Transverse colon (tissue), 4 donors: ENCODE measurements at regions not wholly inside any gene's neighbourhood (a gene's known extent, or its start where the extent isn't known, plus 50 kb on each side); places are given as distances from the start of the nearest gene placed in this dataset.
"Not testable (repeated sequence)": the region's sequence is repeated elsewhere in the genome, so short reads cannot be mapped to it uniquely, and the experiment has no call there.

ENCODE experiments used
- DNase-seq: peaks from one replicate; pipeline ENCODE4 v3.0.0-alpha.2; 2019
- H3K27ac ChIP-seq, 4 donors: fragments of 200-600 bp; sonication (generic); 2 replicates each; pipeline ENCODE4 v1.5.1; 2016 to 2018; ENCODE audit warnings: inconsistent platforms in 4 of 4
- H3K27me3 ChIP-seq: fragments of 200-600 bp; sonication (generic); 2 replicates; pipeline ENCODE4 v1.5.1; 2017; ENCODE audit warnings: inconsistent platforms
- H3K36me3 ChIP-seq, 4 donors: fragments of 200-600 bp; sonication (generic); 2 replicates each; pipeline ENCODE4 v1.5.1; 2017 to 2019; ENCODE audit warnings: inconsistent platforms in 4 of 4
- H3K4me1 ChIP-seq, 4 donors: fragments of 200-600 bp; sonication (generic); 2 replicates each; pipeline ENCODE4 v1.5.1; 2017 to 2020; ENCODE audit warnings: inconsistent platforms in 4 of 4
- H3K4me3 ChIP-seq, 4 donors: fragments of 200-600 bp; sonication (generic); 1 replicate in 1 of 4; 2 replicates in 3 of 4; pipeline versions ENCODE4 v1.5.1 to v1.6.1; 2017 to 2019; ENCODE audit warnings: inconsistent platforms in 4 of 4
- H3K9me3 ChIP-seq, 2 donors: fragments of 200-600 bp; sonication (generic); 2 replicates each; pipeline ENCODE4 v1.5.1; 2017 to 2019; ENCODE audit warnings: inconsistent platforms in 2 of 2
- EP300 ChIP-seq: sonication (generic); formaldehyde crosslinking; IDR thresholded peaks from one replicate; pipeline ENCODE4 v1.6.1; 2017; ENCODE audit warnings: antibody characterized with exemption, low read depth
- POLR2A ChIP-seq: fragments of 450-650 bp; IDR thresholded peaks from one replicate; pipeline ENCODE4 v1.6.1; 2016; ENCODE audit warnings: antibody characterized with exemption, mild to moderate bottlenecking, moderate library complexity
- POLR2AphosphoS5 ChIP-seq, 3 donors: sonication (generic); formaldehyde crosslinking; IDR thresholded peaks; one replicate each; pipeline ENCODE4 v1.6.1; 2016; ENCODE audit warnings: antibody characterized with exemption in 3 of 3
- WGBS, 2 donors: methylation state at CpG; one replicate each; pipeline ENCODE4 v1.1.5; 2018; ENCODE audit warnings: low coverage in 1 of 2; 5-methylcytosine and 5-hydroxymethylcytosine counted together
- in situ Hi-C, 4 donors: fragments of 200-750 bp; cut with MboI; loops; one replicate each; pipeline versions ENCODE4 v1.15.0 to v1.15.1; 2017; ENCODE audit warnings: low sequenced_read_pairs in 3 of 4, low pct_ligation_motif_present in 1 of 4, low pct_unique_long_range_greater_than_20kb in 1 of 4
- intact Hi-C: fragments of 100-400 bp; cut with DNase I; formaldehyde crosslinking; loops from one replicate; pipeline ENCODE4 v1.15.1; 2023; ENCODE audit warnings: low total_unique reads
- TF ChIP-seq, protein P1 (sequence below), 5 experiments: fragments of 200-600 bp in 3 of 5; fragments of 450-650 bp in 2 of 5; sonication (generic) in 3 of 5; IDR thresholded peaks; 1 replicate in 2 of 5; 2 replicates in 3 of 5; pipeline ENCODE4 v1.5.1; 2016 to 2017; ENCODE audit warnings: antibody characterized with exemption in 5 of 5, inconsistent platforms in 3 of 5, mild to moderate bottlenecking in 2 of 5, moderate library complexity in 1 of 5

- H3K9me3 ChIP-seq = no peaks in the 10 kb centered on the region
- H3K36me3 ChIP-seq = no peaks in the 10 kb centered on the region
- H3K27me3 ChIP-seq = no peaks in the 10 kb centered on the region
- H3K27ac ChIP-seq = no peak overlapping the region
- no peak for TF ChIP-seq EP300
- no peak for TF ChIP-seq POLR2A
- no peak for TF ChIP-seq POLR2AphosphoS5 (IDR thresholded peaks at IDR 0.05)
- TF ChIP-seq, protein P1, sequence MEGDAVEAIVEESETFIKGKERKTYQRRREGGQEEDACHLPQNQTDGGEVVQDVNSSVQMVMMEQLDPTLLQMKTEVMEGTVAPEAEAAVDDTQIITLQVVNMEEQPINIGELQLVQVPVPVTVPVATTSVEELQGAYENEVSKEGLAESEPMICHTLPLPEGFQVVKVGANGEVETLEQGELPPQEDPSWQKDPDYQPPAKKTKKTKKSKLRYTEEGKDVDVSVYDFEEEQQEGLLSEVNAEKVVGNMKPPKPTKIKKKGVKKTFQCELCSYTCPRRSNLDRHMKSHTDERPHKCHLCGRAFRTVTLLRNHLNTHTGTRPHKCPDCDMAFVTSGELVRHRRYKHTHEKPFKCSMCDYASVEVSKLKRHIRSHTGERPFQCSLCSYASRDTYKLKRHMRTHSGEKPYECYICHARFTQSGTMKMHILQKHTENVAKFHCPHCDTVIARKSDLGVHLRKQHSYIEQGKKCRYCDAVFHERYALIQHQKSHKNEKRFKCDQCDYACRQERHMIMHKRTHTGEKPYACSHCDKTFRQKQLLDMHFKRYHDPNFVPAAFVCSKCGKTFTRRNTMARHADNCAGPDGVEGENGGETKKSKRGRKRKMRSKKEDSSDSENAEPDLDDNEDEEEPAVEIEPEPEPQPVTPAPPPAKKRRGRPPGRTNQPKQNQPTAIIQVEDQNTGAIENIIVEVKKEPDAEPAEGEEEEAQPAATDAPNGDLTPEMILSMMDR (IDR thresholded peaks at IDR 0.05) = no peak
- in situ Hi-C loops = loop anchor here in 1 of 4 donors (25.0 kb wide), 1 partner anchor 133 kb away; the partner anchor contains the start of gene IGLL5
- no peak for DNase-seq
- H3K4me3 ChIP-seq = no peak overlapping the region
- intact Hi-C loops = no loop called here
- H3K4me1 ChIP-seq = no peaks in the 10 kb centered on the region
- WGBS, 2 donors = 58 to 95% methylated on average over 2 to 3 of the region's 3 CpGs
Observed at GRCh38 chr22:22754268-22754657, 109.8 kb downstream of the GGTLC2 start.

DNA sequence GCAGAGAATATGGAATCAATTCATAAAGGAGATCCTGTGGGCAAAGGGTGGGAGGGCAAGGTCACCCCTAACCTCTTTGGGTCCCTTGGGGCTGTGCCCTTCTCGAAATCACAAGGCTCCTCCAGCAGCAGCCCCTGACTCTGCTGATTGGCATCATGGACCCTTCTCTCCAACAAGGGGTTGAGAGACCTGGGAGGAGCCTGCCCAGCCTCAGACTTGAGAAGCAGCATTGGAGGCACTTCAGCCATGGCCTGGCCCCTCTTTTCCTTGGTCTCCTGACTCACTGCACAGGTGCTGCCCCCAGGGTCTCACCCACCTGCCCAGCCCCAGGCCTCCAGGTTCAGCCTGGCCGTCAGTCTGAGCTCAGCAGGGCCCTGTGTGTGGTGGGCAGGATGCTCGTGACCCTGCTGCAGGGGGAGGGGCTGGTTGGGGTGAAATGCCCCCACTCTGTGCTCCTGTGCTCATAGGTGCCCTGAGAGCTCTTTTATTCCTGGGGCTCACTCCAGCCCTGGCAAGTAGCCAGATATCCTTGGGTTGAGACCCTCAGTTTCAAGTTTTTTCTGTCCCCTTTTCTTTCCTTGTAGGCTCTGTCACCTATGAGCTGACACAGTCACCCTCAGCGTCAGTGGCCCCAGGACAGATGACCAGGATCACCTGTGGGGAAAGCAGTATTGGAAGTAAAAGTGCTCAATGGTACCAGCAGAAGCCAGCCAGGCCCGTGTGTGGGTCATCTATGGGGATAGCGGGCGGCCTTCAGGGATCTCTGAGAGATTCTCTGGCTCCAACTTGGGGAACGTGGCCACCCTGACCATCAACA is 110.8 kb downstream of the GGTLC2 start:
- in situ Hi-C loops = loop anchor here in 1 of 4 donors (25.0 kb wide), 1 partner anchor 132 kb away; the partner anchor contains the start of gene IGLL5
- 81% methylated on average over 8 of the region's 8 CpGs; no CpG with 5 or more reads in 1 of the 2 donors for WGBS, 2 donors
- H3K4me3 ChIP-seq = no peak overlapping the region
- DNase-seq = no peak
- H3K27ac ChIP-seq = no peak overlapping the region
- intact Hi-C loops = no loop called here
- no peaks in the 10 kb centered on the region for H3K27me3 ChIP-seq
- no peaks in the 10 kb centered on the region for H3K4me1 ChIP-seq
- H3K36me3 ChIP-seq = no peaks in the 10 kb centered on the region
- no peaks in the 10 kb centered on the region for H3K9me3 ChIP-seq
- TF ChIP-seq POLR2A = no peak
- no peak for TF ChIP-seq EP300
- TF ChIP-seq, protein P1 (IDR thresholded peaks at IDR 0.05) = no peak
- TF ChIP-seq POLR2AphosphoS5 (IDR thresholded peaks at IDR 0.05) = no peak

DNA sequence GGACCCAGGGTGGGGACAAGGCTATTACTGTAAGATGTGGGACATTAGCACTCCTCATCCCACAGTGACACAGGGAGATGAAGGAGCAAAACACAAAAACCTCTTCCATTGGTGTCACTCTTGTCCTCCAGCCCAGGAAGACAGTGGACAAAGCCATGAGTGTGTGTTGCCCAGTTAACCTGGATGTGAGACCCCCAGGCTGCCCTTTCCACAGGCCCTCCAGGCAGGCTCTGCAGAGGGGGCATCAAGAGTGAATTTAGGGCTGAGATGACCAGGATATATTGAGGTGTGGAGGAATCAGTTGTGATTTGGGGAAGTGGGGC is 111.3 kb downstream of the GGTLC2 start:
- Histone ChIP-seq H3K4me3 (no peak overlapping the region), H3K36me3 (no peaks in the 10 kb centered on the region), H3K4me1 (no peaks in the 10 kb centered on the region), H3K27me3 (no peaks in the 10 kb centered on the region), H3K27ac (no peak overlapping the region), H3K9me3 (no peaks in the 10 kb centered on the region)
- TF ChIP-seq, protein P1 (IDR thresholded peaks at IDR 0.05) = no peak
- no peak for DNase-seq
- intact Hi-C loops (no loop called here), in situ Hi-C loops (loop anchor here in 1 of 4 donors (25.0 kb wide), 1 partner anchor 132 kb away; the partner anchor contains the start of gene IGLL5)

DNA sequence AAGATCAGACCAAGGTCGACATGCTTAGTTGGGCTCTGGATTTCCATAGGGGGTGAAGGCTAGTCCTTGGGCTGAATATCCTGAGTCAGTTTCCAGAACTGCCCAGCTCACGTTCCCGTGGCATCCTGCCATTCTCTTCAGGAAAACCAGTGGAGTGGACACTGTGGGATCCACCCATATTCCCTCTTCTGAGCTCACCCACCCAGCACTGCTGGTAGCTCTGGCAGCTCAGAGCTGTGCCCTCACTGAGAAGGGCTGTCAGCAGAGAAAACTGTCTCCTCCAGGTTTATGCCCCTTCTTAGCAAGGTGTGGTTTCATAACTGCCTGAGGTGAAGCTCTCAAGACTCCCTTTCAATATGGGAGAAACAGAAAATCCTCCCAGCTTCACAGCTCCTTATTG is 111.7 kb downstream of the GGTLC2 start:
- in situ Hi-C loops (loop anchor here in 1 of 4 donors (25.0 kb wide), 1 partner anchor 131 kb away; the partner anchor contains the start of gene IGLL5), intact Hi-C loops (no loop called here)
- Histone ChIP-seq H3K36me3 (no peaks in the 10 kb centered on the region), H3K27me3 (no peaks in the 10 kb centered on the region), H3K4me3 (no peak overlapping the region), H3K27ac (no peak overlapping the region), H3K4me1 (no peaks in the 10 kb centered on the region), H3K9me3 (no peaks in the 10 kb centered on the region)
- DNase-seq = no peak
- TF ChIP-seq EP300 (no peak), POLR2AphosphoS5 (IDR thresholded peaks at IDR 0.05) (no peak), POLR2A (no peak)
- TF ChIP-seq, protein P1 (IDR thresholded peaks at IDR 0.05) = no peak
- 61 to 67% methylated on average over 1 to 3 of the region's 3 CpGs for WGBS, 2 donors

- H3K4me3 ChIP-seq, DNase-seq, H3K4me1 ChIP-seq, H3K36me3 ChIP-seq, intact Hi-C loops, H3K27me3 ChIP-seq, H3K27ac ChIP-seq, H3K9me3 ChIP-seq: not testable (repeated sequence)
- WGBS, 2 donors = 84% methylated on average over 3 of the region's 3 CpGs; no CpG with 5 or more reads in 1 of the 2 donors
- in situ Hi-C loops = loop anchor here in 1 of 4 donors (25.0 kb wide), 1 partner anchor 131 kb away; the partner anchor contains the start of gene IGLL5
Observed at GRCh38 chr22:22756551-22757201, 112.3 kb downstream of the GGTLC2 start.

DNA sequence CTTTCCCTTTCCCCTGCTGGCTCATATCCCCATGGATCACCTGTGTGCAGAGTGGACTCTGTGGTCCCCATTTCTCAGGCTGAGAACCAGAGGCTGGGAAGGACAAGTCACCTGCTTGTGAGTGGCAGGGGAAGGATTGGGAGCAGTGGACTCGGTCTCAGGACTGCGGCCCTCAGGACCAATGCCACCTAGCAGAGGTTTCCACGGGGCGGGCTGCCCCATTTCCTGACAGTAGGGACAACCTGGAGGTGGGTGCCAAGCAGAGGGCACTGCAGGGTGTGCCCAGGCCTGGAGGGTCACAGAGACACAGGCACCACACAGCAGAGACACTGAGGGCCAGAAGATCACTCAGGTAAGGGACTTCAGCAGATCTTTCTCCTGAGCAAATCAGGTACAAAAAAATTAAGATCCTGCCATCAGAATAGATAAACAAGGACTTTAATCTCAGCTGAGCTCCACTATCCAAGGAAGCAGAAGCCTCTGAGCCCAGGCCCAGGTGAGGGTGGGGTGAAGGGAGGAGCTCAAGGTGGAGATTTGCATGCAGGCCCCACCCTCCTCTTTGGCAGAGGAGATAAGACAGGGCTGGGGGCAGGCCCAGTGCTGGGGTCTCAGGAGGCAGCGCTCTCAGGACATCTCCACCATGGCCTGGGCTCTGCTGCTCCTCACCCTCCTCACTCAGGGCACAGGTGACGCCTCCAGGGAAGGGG is 113.8 kb downstream of the GGTLC2 start:
- H3K27ac ChIP-seq, H3K27me3 ChIP-seq, H3K4me3 ChIP-seq, H3K36me3 ChIP-seq, intact Hi-C loops, H3K9me3 ChIP-seq, DNase-seq, H3K4me1 ChIP-seq: not testable (repeated sequence)
- 64% methylated on average over 6 of the region's 6 CpGs; no CpG with 5 or more reads in 1 of the 2 donors for WGBS, 2 donors
- in situ Hi-C loops = loop anchor here in 1 of 4 donors (25.0 kb wide), 1 partner anchor 129 kb away; the partner anchor contains the start of gene IGLL5
